Right lung (tissue), 2 donors: ENCODE measurements at regions not wholly inside any gene's neighbourhood (a gene's known extent, or its start where the extent isn't known, plus 50 kb on each side); places are given as distances from the start of the nearest gene placed in this dataset.

Experiments used
- DNase-seq, 2 donors: peaks; one replicate each; pipeline ENCODE4 v3.0.0-alpha.2; 2013

DNA sequence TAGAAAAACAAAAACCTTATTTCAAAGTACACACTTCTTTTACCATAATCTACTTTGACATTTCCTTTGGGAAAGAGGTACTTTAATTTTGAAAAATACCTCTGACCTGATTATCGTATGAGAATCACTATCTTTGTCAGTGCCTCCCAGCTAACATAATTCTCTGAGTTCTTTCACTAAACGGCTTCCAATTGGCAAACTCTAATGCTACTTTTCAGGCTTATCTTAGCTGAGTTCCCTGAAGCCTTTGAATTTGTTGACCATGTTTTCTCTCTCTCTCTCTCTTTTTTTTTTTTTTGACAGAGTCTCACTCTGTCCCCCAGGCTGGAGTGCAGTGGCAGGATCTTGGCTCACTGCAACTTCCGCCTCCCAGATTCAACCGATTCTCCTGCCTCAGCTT, 312.8 kb downstream of the ZPLD1 start:
- DNase-seq: no peak

DNA sequence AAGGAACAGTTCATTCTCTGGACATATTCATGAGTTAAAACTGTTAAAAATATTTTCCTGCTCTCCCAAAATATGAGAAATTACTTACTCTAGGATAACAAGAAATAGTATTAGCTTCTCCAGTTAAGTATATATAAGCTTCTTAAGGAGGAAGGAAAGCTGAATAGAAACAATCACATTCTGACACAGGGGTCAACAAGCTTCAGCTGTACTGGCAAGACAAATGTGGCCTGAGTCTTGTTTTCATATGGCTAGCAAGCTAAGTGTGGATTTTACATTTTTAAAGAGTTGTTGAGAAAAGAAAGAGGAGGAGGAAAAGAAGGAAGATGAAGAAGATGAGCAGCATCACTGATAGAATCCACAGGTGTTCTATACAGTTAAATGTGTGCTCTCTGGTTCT, 313.8 kb downstream of the ZPLD1 start:
- DNase-seq: no peak

DNA sequence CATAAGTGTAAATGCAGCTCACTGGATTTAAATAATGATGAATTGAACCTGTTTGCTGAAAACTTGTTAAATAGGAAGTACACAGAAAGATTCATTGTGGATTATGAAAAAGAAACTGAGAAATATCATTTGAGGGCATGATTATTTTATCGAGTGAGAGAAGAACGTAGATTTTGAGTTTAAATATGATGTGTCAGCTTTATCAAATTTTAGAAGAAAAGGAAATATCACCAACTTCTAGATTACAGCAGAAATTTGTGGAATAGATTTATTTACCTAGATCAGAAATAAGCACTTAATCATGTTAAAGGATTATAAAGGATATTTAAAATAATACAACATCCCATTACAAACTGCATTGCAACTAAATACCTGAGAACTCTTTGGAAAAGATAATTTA, 315.5 kb downstream of the ZPLD1 start:
- DNase-seq: no peak

DNA sequence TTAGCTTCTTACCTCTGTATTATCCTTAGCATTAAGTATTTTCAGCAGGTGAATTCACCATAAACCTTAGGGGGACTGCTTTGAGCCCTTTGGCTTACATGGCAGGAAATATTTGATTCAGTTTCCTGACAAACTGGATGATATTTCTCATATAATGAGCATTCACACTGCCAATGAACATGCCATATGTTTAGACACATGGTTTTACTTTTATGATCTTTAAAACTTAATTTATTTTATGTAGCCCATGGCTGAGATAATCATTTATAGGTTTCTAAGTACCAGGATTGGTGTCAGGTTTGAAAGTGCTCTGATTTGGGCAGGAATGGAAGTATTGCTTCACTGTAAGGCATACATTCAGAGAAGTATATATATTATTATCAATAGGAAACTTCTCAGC, 319.1 kb downstream of the ZPLD1 start:
- no peak for DNase-seq

DNA sequence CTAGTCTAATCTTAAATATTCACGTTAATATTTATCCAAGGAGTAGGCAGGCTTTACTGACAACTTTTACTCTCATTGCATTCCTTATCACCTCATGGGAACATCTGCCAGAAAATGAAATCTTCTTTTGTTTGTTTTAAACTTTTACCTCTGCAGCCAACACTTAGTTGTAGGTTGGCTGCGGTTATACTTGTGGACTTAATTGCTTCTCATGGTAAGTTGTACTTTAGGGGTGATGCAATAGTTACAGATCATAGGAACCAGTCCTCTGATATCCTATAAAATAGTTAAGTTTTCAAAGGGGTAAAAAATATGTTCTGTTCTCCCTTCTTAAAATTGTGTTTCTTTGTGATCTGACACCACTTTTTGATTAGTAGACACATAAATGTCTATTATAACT, 321.9 kb downstream of the ZPLD1 start:
- DNase-seq: no peak

DNA sequence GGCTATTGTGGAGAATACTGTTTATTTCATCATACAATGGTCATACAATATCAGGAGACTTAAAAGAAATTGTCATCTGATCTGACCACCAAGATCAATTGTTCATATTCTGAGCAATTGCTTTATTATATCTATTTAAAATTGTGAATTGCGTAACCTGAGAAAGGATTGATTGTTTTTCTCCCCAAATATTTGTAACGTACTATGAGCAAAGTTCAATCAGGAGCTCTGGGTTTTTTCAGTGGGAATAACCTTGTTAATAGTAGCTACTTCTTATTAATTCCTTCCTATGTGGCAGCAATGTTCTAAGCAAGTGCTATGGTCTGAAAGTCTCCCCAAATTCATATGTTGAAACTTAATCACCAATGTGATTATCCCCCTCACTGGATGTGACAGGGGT, 323.1 kb downstream of the ZPLD1 start:
- no peak for DNase-seq

DNA sequence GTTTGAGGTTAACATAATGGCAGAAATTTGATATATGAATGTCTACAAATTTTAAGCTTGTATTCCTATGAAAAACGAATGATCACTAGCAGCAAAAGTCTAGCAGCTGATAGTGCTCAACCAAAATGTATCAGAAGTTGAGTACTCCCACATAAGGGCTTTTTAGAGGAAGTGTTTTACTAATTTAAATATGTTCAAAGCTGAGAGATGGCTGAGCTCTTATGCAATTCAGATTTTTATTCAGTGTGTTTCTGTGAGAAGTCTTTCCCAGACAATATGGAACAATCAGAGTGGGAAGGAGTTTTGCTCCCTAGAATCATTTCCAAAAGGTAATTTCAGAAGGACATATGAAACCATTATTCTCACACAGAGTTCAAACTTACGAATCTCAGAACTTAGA, 327.0 kb downstream of the ZPLD1 start:
- no peak for DNase-seq

DNA sequence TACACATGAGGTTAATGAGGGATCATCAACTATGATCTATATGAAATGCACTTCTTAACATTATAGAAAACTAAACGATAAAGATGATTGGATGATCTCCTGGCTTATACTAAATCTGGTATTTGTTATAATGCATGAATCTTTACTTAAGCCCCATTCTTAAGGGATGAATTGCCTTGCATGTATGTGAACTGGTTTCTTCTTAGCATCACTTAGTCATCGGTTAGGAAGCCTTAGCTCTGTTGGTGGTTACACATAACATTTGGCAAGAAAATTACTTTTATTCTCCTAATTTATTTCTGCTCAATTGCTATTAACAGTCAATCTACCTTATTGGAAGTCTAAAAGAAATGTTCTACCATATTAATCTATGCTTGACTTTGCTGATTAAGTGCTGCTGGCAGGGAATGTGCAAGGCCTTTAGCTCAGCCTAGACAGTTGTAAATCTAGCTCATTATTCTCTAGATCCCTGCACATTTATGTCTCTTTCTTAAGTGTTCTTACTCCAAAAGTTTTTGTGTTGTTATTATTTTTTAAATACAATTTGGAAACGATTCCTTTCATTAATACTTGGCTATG, 356.0 kb downstream of the ZPLD1 start:
- peak; percentile 49 to 62 for DNase-seq

DNA sequence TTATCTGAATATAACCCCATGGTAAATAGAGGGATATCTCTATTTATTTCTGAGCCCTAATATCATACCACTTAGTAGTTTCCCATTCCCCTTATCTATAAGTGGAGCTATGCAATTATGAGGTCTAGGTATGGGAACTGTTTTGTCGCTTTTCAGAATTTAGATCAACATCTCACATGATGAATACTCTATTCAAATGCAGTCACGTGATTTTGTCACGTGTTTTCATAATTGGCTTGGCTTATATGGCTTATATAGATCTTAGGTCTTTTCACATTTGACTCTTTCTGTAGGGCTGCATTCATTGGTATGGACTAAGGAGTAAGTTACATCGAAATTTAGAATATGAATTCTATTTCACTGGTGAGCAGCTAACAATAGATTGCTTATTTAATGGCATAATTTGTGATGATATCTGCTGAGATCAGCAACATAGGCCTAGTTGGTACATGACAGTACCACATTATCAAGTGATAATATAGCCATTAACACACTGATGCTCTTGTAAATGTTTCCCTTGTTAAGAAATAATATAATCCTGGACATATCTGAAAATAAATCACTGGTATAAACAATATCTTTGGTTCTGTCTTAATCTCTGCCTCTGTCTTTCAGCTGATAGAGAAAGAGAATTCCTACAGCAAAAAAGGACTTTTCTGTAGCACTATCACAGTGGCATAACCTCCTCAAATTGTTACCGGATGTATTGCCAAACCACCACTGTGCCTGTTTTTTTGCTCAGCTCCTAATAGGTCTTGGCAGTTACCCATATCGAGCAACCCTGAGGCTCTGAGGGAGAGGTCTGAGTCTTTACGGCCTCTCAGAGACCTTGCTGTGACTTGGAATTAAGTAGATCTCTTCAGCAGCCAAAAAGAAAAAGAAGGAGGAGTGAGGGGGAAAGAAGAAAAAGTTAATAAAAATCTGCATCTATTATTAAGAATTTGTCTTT, 357.1 kb downstream of the ZPLD1 start:
- no peak for DNase-seq

DNA sequence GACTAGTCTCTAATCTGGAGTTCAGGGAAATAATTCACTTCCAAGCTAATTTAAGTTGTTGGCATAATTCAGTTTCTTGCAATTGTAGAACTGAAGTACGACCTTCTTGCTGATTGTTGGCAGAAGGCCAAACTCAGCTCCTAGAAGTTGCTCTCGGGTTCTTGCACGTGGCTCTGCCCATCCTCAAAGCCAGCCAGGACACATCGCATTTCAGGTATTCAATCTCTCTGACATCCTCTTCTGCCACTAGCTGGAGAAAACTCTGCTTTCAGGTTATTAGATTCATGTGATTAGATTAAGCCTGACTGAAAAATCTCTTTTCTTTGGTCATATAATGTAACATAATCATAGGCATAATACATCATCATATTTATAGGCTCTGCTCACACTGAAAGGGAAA, 362.0 kb downstream of the ZPLD1 start:
- peak; percentile 12 to 15 for DNase-seq

DNA sequence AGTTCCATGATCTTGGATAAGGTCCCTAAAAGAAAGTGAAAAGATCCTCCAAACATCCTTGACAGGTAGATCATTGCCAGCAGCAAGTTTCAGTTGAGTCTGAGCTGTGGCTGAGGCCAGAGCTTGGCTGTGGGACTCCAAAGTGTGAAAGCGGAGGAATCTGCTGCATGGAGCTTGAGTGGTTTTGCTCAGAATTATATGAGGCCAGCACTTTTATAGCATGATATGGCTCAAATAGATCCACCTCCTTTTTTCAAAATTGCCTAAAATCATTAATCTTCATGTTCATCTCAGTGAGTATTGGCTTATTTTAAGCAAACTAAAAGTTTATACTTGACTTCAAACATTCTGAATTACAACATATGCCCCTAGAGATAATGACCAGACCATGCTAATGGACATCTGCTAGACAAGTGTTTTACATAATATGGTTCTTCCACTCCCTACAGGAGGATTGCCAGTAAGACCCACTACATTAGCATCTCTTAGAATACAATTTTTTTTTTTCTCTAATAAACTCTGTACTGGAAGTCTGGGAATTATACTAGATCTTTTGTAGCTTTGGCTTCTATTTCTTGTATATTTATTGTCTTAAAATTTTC, 368.1 kb downstream of the ZPLD1 start:
- no peak for DNase-seq

DNA sequence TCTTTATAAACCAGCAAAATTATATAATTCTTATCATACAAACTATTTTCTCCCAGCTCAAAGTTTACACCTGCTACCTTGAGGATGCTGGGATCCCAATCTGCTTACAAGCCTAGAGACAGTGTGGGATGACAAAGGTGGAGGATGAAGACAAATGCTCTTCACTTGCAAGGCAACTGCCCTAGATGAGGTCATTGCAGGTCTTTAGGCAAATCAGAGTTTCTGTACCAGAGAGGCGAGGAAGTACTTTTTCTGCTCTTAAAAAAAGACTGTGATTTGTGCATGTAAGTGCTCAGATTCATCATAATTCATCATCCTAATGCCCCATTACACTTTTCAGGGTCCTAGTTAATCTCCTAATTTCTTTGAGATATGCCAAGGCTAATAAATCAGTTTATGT, 376.1 kb downstream of the ZPLD1 start:
- no peak for DNase-seq

DNA sequence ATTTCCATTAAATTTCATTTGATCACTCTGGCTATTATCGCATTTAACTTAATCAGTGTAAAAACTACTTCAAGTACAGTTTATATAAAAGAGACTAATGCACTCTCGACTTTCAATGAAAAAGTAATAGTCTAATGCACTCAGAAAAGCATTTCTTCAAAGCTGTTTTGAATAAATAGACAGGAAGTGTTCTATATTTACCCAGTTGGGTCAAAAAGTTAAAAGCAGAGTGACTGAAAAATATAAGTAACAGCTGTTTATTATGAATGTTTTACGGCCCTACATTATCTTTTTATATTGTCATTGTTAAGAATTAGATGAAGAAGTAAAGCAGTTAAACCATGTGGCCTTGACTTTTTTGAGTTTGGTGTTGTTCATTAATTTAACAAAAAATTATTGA, 391.8 kb downstream of the ZPLD1 start:
- DNase-seq: peak; percentile 52 to 61

DNA sequence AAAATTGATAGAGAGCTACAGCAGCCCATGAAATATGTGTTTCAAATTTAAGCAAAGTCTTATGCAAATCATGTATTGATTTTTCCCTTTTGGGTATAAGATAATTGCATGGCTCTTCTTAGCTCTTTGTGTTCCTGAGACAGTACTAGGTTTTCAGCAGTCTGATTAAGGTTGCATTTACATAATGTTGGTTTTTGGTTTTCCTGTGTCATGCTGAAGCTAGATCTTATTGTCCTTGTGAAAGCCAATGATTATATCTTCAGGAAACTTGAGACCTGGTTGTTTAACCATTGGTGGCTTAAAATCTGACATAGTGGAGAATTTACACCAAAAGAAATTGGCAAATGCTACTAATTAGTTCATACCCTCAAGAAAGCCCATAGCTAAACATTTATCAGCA, 392.6 kb downstream of the ZPLD1 start:
- DNase-seq: no peak

DNA sequence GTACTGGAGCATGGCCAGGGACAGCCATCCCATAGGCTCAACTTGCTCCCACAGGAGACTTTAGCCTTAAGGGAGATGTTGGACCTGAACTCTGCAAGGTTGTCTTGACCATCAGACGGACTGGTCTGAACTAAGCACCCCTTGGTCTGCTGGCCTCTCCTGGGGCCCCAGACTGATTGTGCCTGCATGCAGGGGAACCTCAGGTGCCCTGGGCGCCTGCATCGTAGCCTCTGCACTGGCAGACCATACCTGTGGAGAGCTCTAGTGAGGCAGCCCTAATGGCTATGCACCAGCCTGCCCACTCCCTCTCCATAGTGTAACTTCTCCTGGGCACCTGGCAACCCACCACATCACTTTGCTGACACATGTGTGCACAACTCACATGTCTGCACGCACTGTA, 395.6 kb downstream of the ZPLD1 start:
- DNase-seq: no peak

DNA sequence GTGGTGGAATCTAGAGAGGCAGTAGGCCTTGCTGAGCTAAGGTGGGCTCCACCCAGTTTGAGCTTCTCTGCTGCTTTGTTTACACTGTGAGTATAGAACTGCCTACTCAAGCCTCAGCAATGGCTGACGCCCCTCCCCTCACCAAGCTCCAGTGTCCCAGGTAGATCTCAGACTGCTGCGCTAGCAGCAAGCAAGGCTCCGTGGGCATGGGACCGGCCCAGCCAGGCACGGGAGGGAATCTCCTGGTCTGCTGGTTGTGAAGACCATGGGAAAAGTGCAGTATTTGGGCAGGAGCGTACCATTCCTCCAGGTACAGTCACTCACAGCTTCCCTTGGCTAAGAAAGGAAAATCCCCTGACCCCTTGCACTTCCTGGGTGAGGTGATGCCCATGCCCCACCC, 407.1 kb downstream of the ZPLD1 start:
- DNase-seq: no peak

DNA sequence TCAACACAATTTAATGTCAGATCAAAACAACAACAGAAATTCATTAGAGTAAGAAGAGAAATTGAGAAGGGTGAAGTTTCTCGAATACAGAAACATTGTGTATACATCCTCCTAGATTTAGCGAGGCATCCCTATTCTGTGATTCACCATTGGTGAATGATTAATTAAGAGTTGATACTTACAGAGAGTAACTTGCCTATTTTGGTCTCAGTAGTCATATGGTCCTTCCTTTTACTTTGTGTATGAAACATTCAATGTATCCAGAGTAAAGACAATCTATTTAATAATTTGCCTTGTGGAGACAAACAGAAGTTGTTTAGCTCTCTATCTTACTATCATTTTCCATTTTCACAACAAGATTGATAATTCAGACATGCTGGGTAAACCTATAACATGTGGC, 432.0 kb downstream of the ZPLD1 start:
- DNase-seq: no peak

DNA sequence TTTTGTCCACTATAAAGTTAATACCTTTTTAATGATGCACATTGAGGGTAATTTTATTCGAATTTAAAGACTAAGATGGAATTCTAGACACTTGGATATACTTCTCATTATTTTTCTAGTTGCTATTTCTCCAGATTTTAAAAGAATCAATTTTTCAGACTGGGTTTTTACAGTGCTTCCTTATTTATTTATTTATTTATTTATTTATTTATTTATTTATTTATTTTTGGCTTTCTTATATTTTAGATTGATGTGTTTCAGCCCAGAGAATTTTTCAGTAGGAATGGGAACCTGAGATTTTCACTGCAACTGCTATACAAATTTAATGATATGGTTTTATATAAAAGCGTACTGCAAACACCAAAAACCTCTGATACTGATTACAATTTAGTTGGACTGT, 448.7 kb downstream of the ZPLD1 start:
- no peak for DNase-seq

DNA sequence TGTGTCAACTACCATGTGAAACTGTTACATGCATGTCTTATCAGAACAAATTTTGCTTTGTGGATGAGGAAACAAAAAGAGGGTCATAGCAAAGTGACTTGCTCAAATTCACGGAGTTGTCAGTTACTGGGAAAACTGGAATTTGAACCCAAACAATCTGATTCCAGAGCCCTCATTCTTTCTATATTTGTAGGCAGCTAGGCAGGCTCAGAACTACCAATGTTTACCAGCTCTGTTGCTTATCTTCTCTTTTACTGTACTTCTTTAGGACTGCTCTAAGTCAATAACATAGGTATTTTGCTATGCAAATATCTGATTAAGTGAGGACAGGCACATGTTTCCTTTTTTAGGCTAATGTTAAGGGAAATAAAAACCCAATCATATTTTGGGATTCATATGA, 450.5 kb downstream of the ZPLD1 start:
- DNase-seq: no peak

DNA sequence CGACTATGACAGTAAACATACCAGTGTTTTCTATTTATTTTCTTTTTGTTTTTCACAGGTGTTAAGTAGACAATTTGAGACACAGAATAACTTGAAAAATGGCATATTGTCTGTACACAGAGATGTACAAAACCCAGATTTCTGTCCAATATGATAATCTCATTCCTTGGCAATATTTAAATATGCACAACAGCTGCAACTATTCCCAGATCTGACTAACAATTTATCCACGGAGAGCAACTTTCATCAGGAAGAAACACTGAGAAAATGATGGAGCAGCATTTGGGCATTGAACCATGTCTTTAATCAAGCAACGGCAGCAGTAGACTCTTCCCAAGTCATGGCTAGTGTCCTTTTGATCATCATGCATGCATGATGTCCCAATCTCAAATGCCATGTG, 452.6 kb downstream of the ZPLD1 start:
- DNase-seq: no peak

DNA sequence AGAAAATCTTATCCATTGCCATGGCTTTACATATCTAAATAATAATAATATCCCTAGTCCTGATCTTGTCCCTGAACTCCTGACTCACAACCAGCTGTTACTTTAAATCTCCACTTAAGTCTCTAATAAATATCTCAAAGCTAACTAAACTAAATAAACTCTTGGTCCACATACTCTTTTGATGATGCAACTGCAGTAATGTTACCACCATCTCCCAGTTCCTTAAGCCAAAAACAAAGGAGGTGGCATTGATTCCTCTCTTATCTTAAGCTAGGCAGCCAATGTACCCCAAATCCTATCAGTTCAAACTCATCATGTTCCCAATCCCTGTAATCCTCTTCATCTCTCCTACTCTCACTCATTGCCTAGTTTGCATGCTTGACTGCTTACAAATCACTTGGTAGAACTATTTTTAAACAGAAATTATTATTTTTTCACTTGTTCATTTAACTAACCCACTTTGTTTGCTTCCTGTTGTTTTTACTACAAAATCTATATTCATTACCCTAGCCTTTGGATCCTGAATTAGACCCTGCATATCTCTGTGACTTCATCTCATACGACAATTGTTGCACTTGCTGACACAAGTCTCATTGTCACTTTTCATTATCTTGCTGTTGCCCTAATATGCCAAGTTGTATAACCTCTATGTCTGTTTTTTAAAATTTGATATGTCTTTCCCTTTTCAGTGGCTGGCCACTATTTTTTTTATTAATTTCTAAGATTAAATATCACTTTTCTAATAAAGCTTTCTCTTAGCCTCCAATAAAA, 462.2 kb downstream of the ZPLD1 start:
- peak in 1 of 2 donors; percentile 0 for DNase-seq

DNA sequence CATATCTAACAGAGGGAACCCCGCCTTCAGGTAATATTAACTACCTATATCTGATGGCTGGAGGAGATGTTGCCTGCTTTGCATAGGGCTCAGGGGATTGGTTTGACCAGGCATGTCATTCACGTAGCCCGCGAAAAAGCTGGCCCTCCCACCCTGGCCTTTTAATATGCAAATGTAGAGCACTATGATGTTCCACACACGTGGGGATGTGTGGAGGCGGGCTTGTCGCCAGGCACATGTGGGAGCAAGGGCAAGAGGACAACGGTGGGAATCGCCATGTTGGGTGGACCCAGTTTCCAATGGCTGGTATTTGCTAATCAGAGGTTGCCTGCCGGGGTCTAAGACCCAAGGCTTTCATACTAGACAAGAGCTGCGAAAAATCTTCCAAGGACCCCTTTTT, 469.8 kb downstream of the ZPLD1 start:
- no peak for DNase-seq
